ENCODE measurements at regions not wholly inside any gene's neighbourhood (a gene's known extent, or its start where the extent isn't known, plus 50 kb on each side); places are given as distances from the start of the nearest gene placed in this dataset.
A peak's percentile ranks its signal among the peaks of the same experiment; 100 is the strongest.

DNA sequence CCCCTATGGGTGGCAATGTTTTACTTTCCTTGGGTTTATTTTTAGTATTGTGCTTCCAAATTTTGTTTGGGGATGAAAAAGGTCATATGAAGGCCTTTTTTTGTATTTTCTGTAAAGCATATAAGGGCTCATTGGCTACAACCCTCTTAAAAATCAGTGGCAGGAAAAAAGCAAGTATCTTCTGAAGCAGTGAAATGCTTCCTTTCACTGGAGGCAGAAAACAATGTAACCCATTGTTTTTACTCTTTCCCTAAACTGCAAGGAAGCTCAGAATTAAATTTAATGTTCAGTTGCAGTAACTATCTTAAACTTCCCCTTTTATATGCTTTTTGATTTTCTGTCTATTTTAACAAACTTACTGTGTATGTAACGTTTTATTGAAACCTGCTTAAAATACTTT lies 148.7 kb upstream of the LYZL1 start:
- Histone ChIP-seq H3K4me1 (ENCODE audit: control insufficient read depth, extremely low read depth, insufficient read depth, low read length) (peaks cover 7% of the 10 kb centered on the region), H3K4me2 (ENCODE audit: extremely low read depth, insufficient read depth, low read length) (no peak overlapping the region), H3K9ac (ENCODE audit: insufficient read depth, low read length) (no peak overlapping the region), H3K9me3 (ENCODE audit: control insufficient read depth, insufficient read depth, low read depth, low read length) (no peaks in the 10 kb centered on the region), H3K36me3 (ENCODE audit: control insufficient read depth, insufficient read depth, low read length) (no peaks in the 10 kb centered on the region), H2AFZ (ENCODE audit: low read length) (no peak overlapping the region), H4K20me1 (ENCODE audit: control insufficient read depth, extremely low read depth, insufficient read depth, low read length) (no peaks in the 10 kb centered on the region), H3K4me3 (replicated peaks in 1 of 4; ENCODE audit: control extremely low read depth in 1 of 4, insufficient read depth in 1 of 4, low read depth in 3 of 4, low read length in 4 of 4) (no peak overlapping the region), H3K79me2 (ENCODE audit: control insufficient read depth, insufficient read depth, low read length) (no peaks in the 10 kb centered on the region), H3K27ac (ENCODE audit: insufficient read depth, low read length) (no peak overlapping the region), H3K27me3 (ENCODE audit: control insufficient read depth, insufficient read depth, low read length) (no peaks in the 10 kb centered on the region)
- DNase-seq (ENCODE audit: low read depth in 2 of 2) = no peak
- TF ChIP-seq EZH2 (IDR thresholded peaks at IDR 0.05; ENCODE audit: low read length, missing control alignments) = no peak
- TF ChIP-seq CTCF (conservative IDR thresholded peaks at IDR 0.05 in 1 of 2, IDR thresholded peaks at IDR 0.05 in 1 of 2; ENCODE audit: low read depth in 1 of 2, low read length in 2 of 2) = no peak

DNA sequence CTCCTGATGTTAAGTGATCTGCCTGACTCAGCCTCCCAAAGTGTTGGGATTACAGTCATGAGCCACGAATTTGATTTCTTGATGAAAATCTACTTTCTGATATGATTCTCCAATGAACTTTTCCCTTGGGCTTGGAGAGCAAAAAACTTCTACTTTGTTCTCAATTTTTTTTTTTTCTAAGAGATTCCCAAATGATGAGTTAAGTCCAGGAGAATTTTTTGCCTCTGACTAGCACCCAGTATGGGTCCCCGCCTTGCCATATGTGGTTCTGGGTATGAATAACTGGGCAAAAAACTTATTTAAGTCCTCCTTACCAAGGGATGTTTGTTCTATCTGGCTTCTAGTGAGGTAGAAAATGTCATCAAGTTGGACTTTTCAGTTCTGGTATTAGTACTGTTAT lies 147.9 kb upstream of the LYZL1 start:
- Histone ChIP-seq H3K4me2 (ENCODE audit: extremely low read depth, insufficient read depth, low read length) (peak overlapping the region; percentile 57), H3K4me1 (ENCODE audit: control insufficient read depth, extremely low read depth, insufficient read depth, low read length) (peaks cover 7% of the 10 kb centered on the region), H2AFZ (ENCODE audit: low read length) (no peak overlapping the region)

GRCh38 chr10:29141761-29142160 lies 147.1 kb upstream of the LYZL1 start:
- Histone ChIP-seq H4K20me1 (ENCODE audit: control insufficient read depth, extremely low read depth, insufficient read depth, low read length) (no peaks in the 10 kb centered on the region), H3K9me3 (ENCODE audit: control insufficient read depth, insufficient read depth, low read depth, low read length) (no peaks in the 10 kb centered on the region), H3K36me3 (ENCODE audit: control insufficient read depth, insufficient read depth, low read length) (no peaks in the 10 kb centered on the region), H3K79me2 (ENCODE audit: control insufficient read depth, insufficient read depth, low read length) (no peaks in the 10 kb centered on the region), H3K4me2 (ENCODE audit: extremely low read depth, insufficient read depth, low read length) (no peak overlapping the region), H3K27ac (ENCODE audit: insufficient read depth, low read length) (peak overlapping the region; percentile 68), H3K4me1 (ENCODE audit: control insufficient read depth, extremely low read depth, insufficient read depth, low read length) (peaks cover 7% of the 10 kb centered on the region), H2AFZ (ENCODE audit: low read length) (no peak overlapping the region), H3K27me3 (ENCODE audit: control insufficient read depth, insufficient read depth, low read length) (no peaks in the 10 kb centered on the region), H3K9ac (ENCODE audit: insufficient read depth, low read length) (no peak overlapping the region), H3K4me3 (replicated peaks in 1 of 4; ENCODE audit: control extremely low read depth in 1 of 4, insufficient read depth in 1 of 4, low read depth in 3 of 4, low read length in 4 of 4) (no peak overlapping the region)
- TF ChIP-seq CTCF (conservative IDR thresholded peaks at IDR 0.05 in 1 of 2, IDR thresholded peaks at IDR 0.05 in 1 of 2; ENCODE audit: low read depth in 1 of 2, low read length in 2 of 2) = no peak
- no peak for TF ChIP-seq EZH2 (IDR thresholded peaks at IDR 0.05; ENCODE audit: low read length, missing control alignments)
- DNase-seq (ENCODE audit: low read depth in 2 of 2) = peak in 1 of 2 donors; percentile 75

More for the DNA sequence above, 147.9 kb upstream of the LYZL1 start:
- no peak overlapping the region for H3K9ac ChIP-seq (ENCODE audit: insufficient read depth, low read length)
- H3K4me3 ChIP-seq (replicated peaks in 1 of 4; ENCODE audit: control extremely low read depth in 1 of 4, insufficient read depth in 1 of 4, low read depth in 3 of 4, low read length in 4 of 4) = no peak overlapping the region
- H3K79me2 ChIP-seq (ENCODE audit: control insufficient read depth, insufficient read depth, low read length) = no peaks in the 10 kb centered on the region
- H3K36me3 ChIP-seq (ENCODE audit: control insufficient read depth, insufficient read depth, low read length) = no peaks in the 10 kb centered on the region
- TF ChIP-seq CTCF (conservative IDR thresholded peaks at IDR 0.05 in 1 of 2, IDR thresholded peaks at IDR 0.05 in 1 of 2; ENCODE audit: low read depth in 1 of 2, low read length in 2 of 2) (no peak), EZH2 (IDR thresholded peaks at IDR 0.05; ENCODE audit: low read length, missing control alignments) (no peak)
- H3K27me3 ChIP-seq (ENCODE audit: control insufficient read depth, insufficient read depth, low read length) = no peaks in the 10 kb centered on the region
- H3K9me3 ChIP-seq (ENCODE audit: control insufficient read depth, insufficient read depth, low read depth, low read length) = no peaks in the 10 kb centered on the region
- peak; percentile 81 to 97 for DNase-seq (ENCODE audit: low read depth in 2 of 2)
- no peaks in the 10 kb centered on the region for H4K20me1 ChIP-seq (ENCODE audit: control insufficient read depth, extremely low read depth, insufficient read depth, low read length)
- H3K27ac ChIP-seq (ENCODE audit: insufficient read depth, low read length) = peak overlapping the region; percentile 68

Measured in fibroblast of lung (primary cell).